ENCODE measurements at regions not wholly inside any gene's neighbourhood (a gene's known extent, or its start where the extent isn't known, plus 50 kb on each side); places are given as distances from the start of the nearest gene placed in this dataset.

DNA sequence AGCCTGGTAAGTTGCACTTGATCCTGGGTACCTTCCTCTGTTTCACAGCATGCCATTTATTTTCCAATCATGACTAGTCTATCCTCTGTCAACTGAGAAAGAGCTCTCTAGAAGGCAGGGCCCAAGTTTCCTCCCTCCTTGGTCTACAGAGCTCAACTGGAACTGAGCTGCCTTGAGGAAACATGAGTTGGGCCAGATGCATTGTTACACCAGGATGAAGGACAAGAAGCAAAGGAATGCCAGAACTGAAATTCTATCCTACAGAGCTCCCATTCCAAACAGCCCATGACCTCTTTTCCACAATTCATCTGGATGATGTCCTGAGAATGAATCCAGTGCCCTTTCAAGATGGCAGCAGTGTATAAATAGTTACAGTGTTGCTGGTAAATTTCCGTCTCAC, 66.7 kb upstream of the E2F3 start:
- 57% methylated on average over 1 of the region's 1 CpG for WGBS (ENCODE audit: missing lambda C conversion rate)
- no peaks in the 10 kb centered on the region for H3K9me3 ChIP-seq
- TF ChIP-seq, protein P1, sequence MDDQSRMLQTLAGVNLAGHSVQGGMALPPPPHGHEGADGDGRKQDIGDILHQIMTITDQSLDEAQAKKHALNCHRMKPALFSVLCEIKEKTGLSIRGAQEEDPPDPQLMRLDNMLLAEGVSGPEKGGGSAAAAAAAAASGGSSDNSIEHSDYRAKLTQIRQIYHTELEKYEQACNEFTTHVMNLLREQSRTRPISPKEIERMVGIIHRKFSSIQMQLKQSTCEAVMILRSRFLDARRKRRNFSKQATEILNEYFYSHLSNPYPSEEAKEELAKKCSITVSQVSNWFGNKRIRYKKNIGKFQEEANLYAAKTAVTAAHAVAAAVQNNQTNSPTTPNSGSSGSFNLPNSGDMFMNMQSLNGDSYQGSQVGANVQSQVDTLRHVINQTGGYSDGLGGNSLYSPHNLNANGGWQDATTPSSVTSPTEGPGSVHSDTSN (IDR thresholded peaks at IDR 0.05), result no peak
- TF ChIP-seq, protein P2, sequence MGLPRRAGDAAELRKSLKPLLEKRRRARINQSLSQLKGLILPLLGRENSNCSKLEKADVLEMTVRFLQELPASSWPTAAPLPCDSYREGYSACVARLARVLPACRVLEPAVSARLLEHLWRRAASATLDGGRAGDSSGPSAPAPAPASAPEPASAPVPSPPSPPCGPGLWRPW (IDR thresholded peaks at IDR 0.05), result no peak
- TF ChIP-seq CEBPB (IDR thresholded peaks at IDR 0.05), result no peak
- TF ChIP-seq NR3C1 (IDR thresholded peaks at IDR 0.05), result no peak
- TF ChIP-seq TP53 (CRISPR knock-in tag; IDR thresholded peaks at IDR 0.05), result no peak
- no peak for TF ChIP-seq FOSL2 (IDR thresholded peaks at IDR 0.05)
- no peak for TF ChIP-seq FOSL2 (CRISPR knock-in tag; IDR thresholded peaks at IDR 0.05)
- TF ChIP-seq KDM1A (IDR thresholded peaks at IDR 0.05; ENCODE audit: low read depth), result no peak
- no peak for TF ChIP-seq MAZ (IDR thresholded peaks at IDR 0.05; ENCODE audit: borderline replicate concordance, low read depth, low read length)
- no peak for TF ChIP-seq ZFP36 (IDR thresholded peaks at IDR 0.05; ENCODE audit: borderline replicate concordance, partially characterized antibody)
- no peak overlapping the region for H3K4me3 ChIP-seq
- H3K4me2 ChIP-seq, result no peak overlapping the region
- ChIA-PET POLR2A (no interaction called here), CTCF (no interaction called here)
- no peak overlapping the region for H3K27ac ChIP-seq
- FAIRE-seq (no peak), ATAC-seq (no peak), DNase-seq (ENCODE audit: low read depth in 1 of 2, low spot score in 1 of 2) (no peak)
- no peaks in the 10 kb centered on the region for H3K4me1 ChIP-seq

DNA sequence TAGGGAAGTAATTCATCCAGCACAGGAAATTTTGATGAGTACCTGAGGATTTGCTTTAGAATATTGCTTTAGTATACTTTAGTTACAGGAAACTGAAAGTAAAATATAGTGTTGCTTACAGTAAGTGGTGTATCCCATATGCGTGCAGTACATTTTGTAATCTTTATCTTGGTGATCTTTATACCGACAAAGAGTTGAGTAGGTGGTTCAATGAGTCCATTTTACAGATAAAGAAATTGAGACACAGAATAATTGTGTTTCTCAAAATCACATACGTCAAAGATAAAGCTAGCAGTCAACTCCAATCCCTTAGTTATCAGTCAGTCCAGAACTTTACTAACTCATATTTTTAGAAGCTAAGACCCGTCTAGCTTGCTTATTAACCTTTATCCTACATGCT, 65.8 kb upstream of the E2F3 start:
- Histone ChIP-seq H3K4me3 (no peak overlapping the region), H3K27ac (no peak overlapping the region), H3K9me3 (no peaks in the 10 kb centered on the region), H3K4me2 (no peak overlapping the region), H3K4me1 (no peaks in the 10 kb centered on the region)
- ChIA-PET CTCF (no interaction called here), POLR2A (no interaction called here)
- TF ChIP-seq CHD4 (IDR thresholded peaks at IDR 0.05; ENCODE audit: borderline replicate concordance), result no peak
- FAIRE-seq (no peak), ATAC-seq (no peak), DNase-seq (ENCODE audit: low read depth in 1 of 2, low spot score in 1 of 2) (no peak)
- WGBS (ENCODE audit: missing lambda C conversion rate), result 52% methylated on average over 4 of the region's 4 CpGs

DNA sequence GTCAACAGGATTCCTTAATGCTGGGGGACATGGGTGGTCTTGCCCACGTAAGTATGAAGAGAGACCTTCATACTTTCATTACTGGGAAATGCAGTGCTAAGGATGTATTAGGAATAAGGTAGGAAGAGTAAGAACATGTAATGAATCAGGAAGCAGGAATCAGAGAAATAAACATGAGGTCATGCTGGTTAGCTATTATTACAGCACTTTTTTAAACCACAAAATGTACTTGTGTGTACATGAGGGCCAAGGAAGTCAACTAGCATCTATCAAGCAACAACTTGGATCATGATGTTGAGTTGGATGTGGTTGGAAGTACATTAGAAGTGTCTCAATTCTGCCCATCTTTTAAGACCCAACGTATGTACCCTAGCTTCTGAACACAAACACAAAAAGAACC, 63.5 kb upstream of the E2F3 start:
- no peak for TF ChIP-seq BHLHE40 (IDR thresholded peaks at IDR 0.05; ENCODE audit: low read depth, low read length)
- TF ChIP-seq TFCP2L1 (CRISPR knock-in tag; IDR thresholded peaks at IDR 0.05), result no peak
- TF ChIP-seq RARB (CRISPR knock-in tag; IDR thresholded peaks at IDR 0.05), result no peak
- no peak for TF ChIP-seq GATA3 (IDR thresholded peaks at IDR 0.05; ENCODE audit: borderline replicate concordance)
- no peak for TF ChIP-seq EHMT2 (IDR thresholded peaks at IDR 0.05; ENCODE audit: low read depth)
- TF ChIP-seq ZNF302 (CRISPR knock-in tag; IDR thresholded peaks at IDR 0.05), result no peak
- TF ChIP-seq, protein P3, sequence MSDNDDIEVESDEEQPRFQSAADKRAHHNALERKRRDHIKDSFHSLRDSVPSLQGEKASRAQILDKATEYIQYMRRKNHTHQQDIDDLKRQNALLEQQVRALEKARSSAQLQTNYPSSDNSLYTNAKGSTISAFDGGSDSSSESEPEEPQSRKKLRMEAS (IDR thresholded peaks at IDR 0.05), result no peak
- TF ChIP-seq TP53 (CRISPR knock-in tag; IDR thresholded peaks at IDR 0.05), result no peak
- TF ChIP-seq CBX2 (IDR thresholded peaks at IDR 0.05; ENCODE audit: borderline replicate concordance, low read depth), result no peak
- TF ChIP-seq CEBPB (IDR thresholded peaks at IDR 0.05), result no peak
- TF ChIP-seq NFE2L2 (conservative IDR thresholded peaks at IDR 0.05; ENCODE audit: low read length), result no peak
- TF ChIP-seq, protein P4, sequence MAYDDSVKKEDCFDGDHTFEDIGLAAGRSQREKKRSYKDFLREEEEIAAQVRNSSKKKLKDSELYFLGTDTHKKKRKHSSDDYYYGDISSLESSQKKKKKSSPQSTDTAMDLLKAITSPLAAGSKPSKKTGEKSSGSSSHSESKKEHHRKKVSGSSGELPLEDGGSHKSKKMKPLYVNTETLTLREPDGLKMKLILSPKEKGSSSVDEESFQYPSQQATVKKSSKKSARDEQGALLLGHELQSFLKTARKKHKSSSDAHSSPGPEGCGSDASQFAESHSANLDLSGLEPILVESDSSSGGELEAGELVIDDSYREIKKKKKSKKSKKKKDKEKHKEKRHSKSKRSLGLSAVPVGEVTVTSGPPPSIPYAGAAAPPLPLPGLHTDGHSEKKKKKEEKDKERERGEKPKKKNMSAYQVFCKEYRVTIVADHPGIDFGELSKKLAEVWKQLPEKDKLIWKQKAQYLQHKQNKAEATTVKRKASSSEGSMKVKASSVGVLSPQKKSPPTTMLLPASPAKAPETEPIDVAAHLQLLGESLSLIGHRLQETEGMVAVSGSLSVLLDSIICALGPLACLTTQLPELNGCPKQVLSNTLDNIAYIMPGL (CRISPR knock-in tag; IDR thresholded peaks at IDR 0.05; ENCODE audit: borderline replicate concordance), result no peak
- TF ChIP-seq RNF2 (IDR thresholded peaks at IDR 0.05; ENCODE audit: borderline replicate concordance, low read depth), result no peak
- TF ChIP-seq JUN (IDR thresholded peaks at IDR 0.05), result no peak
- TF ChIP-seq ESRRA (IDR thresholded peaks at IDR 0.05; ENCODE audit: borderline replicate concordance, low read length), result no peak
- TF ChIP-seq HOXB13 (CRISPR knock-in tag; IDR thresholded peaks at IDR 0.05; ENCODE audit: low read depth), result no peak
- no peak overlapping the region for H3K27ac ChIP-seq
- WGBS (ENCODE audit: missing lambda C conversion rate), result 5% methylated on average over 2 of the region's 2 CpGs
- FAIRE-seq (no peak), ATAC-seq (no peak), DNase-seq (ENCODE audit: low read depth in 1 of 2, low spot score in 1 of 2) (no peak)
- CTCF ChIA-PET, result no interaction called here
- no peaks in the 10 kb centered on the region for H3K9me3 ChIP-seq
- POLR2A ChIA-PET, result no interaction called here
- no peaks in the 10 kb centered on the region for H3K4me1 ChIP-seq
- no peak overlapping the region for H3K4me3 ChIP-seq
- no peak overlapping the region for H3K4me2 ChIP-seq

All from A549 (cell line).